Hepatocyte (in vitro differentiated cells): ENCODE measurements at regions not wholly inside any gene's neighbourhood (a gene's known extent, or its start where the extent isn't known, plus 50 kb on each side); places are given as distances from the start of the nearest gene placed in this dataset.

Source experiments
- CTCF ChIP-seq: fragments of 200-600 bp; sonication (generic); IDR thresholded peaks from 2 replicates; pipeline ENCODE4 v1.5.1; 2016; ENCODE audit warnings: antibody characterized with exemption, mild to moderate bottlenecking; ENCODE audit not compliant: poor library complexity
- EZH2 ChIP-seq: fragments of 200-600 bp; sonication (generic); IDR thresholded peaks from 2 replicates; pipeline ENCODE4 v1.6.1; 2016; ENCODE audit warnings: antibody characterized with exemption, mild to moderate bottlenecking, borderline replicate concordance
- EZH2phosphoT487 ChIP-seq: fragments of 200-600 bp; sonication (generic); IDR thresholded peaks from one replicate; pipeline ENCODE4 v1.6.1; 2018; ENCODE audit warnings: antibody characterized with exemption, mild to moderate bottlenecking, low read depth, moderate library complexity; ENCODE audit not compliant: unreplicated experiment, severe bottlenecking

- TF ChIP-seq CTCF (no peak), EZH2 (no peak), EZH2phosphoT487 (no peak)
Measured at GRCh38 chr12:125835852-125836251, 770.6 kb downstream of the AACS start.
